ENCODE measurements at regions not wholly inside any gene's neighbourhood (a gene's known extent, or its start where the extent isn't known, plus 50 kb on each side); places are given as distances from the start of the nearest gene placed in this dataset.

DNA sequence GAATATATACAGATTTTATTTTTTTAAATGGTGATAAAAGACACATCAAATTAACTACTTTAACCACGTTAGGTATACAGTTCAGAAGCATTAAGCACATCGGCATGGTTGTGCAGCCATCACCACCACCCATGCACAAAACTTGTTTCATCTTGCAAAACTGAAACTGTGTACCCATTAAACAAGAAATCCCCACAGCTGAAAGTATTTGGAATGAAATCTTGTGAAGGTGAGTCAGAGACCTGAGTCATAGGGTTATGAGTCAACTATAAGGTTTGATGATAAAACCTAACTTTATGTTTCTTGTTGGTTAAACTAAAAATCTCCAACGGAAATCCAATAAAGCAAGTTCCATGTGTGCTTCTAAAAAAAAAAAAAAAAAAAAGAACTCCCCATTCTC lies 561.6 kb upstream of the PSMD7 start:
- CTCF ChIA-PET (ENCODE audit: partially characterized antibody) = no interaction called here
- H4K8ac ChIP-seq (ENCODE audit: extremely low read depth, insufficient read depth, low read length) = no peak overlapping the region
- H3K9me3 ChIP-seq (ENCODE audit: insufficient read depth in 2 of 2, low read depth in 1 of 2, low read length in 1 of 2) = peaks cover 0 to 8% of the 10 kb centered on the region in 2 experiments; a peak in 3 of 4 replicates
- no peak overlapping the region for H3K4me3 ChIP-seq (ENCODE audit: extremely low read depth in 1 of 4, insufficient read depth in 2 of 4, low read depth in 3 of 4, low read length in 4 of 4)
- no peak overlapping the region for H3K9ac ChIP-seq (replicated peaks in 1 of 4; ENCODE audit: extremely low read depth in 1 of 4, low read depth in 3 of 4, low read length in 3 of 4)
- no peak overlapping the region for H3K4me2 ChIP-seq (ENCODE audit: insufficient read depth in 1 of 2, low read depth in 2 of 2, low read length in 2 of 2)
- no peak overlapping the region for H2BK12ac ChIP-seq (ENCODE audit: low read depth, low read length)
- peaks cover 0 to 2% (median 0%) of the 10 kb centered on the region in 4 experiments; a peak in 1 of 8 replicates for H3K36me3 ChIP-seq (ENCODE audit: control insufficient read depth in 2 of 4, insufficient read depth in 4 of 4, low read length in 3 of 4)
- no peak overlapping the region for H2AFZ ChIP-seq (ENCODE audit: low read length)
- H4K20me1 ChIP-seq (replicated peaks in 1 of 2; ENCODE audit: control insufficient read depth in 1 of 2, insufficient read depth in 2 of 2, low read length in 2 of 2) = no peaks in the 10 kb centered on the region
- FAIRE-seq (no peak), DNase-seq (ENCODE audit: low read depth in 1 of 2, low spot score in 2 of 2) (no peak)
- POLR2A ChIA-PET (ENCODE audit: partially characterized antibody) = no interaction called here
- no peak overlapping the region for H2BK120ac ChIP-seq (replicated peaks; ENCODE audit: low read depth, low read length)
- no peak overlapping the region for H2BK5ac ChIP-seq (ENCODE audit: low read depth, low read length)
- no peak overlapping the region for H2BK20ac ChIP-seq (ENCODE audit: low read length)
- H3K18ac ChIP-seq (ENCODE audit: extremely low read depth, low read length) = no peak overlapping the region
- H3K79me1 ChIP-seq (ENCODE audit: low read depth, low read length) = no peaks in the 10 kb centered on the region
- no peaks in the 10 kb centered on the region for H3K79me2 ChIP-seq (ENCODE audit: control insufficient read depth in 1 of 2, insufficient read depth in 2 of 2, low read length in 2 of 2)
- H3K4ac ChIP-seq (replicated peaks; ENCODE audit: insufficient read length, low read depth, low read length) = no peak overlapping the region
- 89% methylated on average over 3 of the region's 3 CpGs; no CpG with 5 or more reads in 1 of the 2 experiments for WGBS, 2 experiments (ENCODE audit: extremely low coverage in 1 of 2, insufficient coverage in 1 of 2, insufficient read length in 1 of 2, insufficient replicate concordance in 2 of 2, low coverage in 1 of 2, low lambda C conversion rate in 2 of 2, missing lambda C conversion rate in 1 of 2)
- no peak overlapping the region for H3K23ac ChIP-seq (ENCODE audit: insufficient read length)
- H3K4me1 ChIP-seq (replicated peaks in 1 of 4; ENCODE audit: control insufficient read depth in 3 of 4, insufficient read depth in 4 of 4, low read length in 3 of 4) = no peaks in the 10 kb centered on the region
- no peaks in the 10 kb centered on the region for H3K23me2 ChIP-seq (ENCODE audit: low read depth, low read length)
- H3K14ac ChIP-seq (ENCODE audit: insufficient read length) = no peak overlapping the region
- H4K91ac ChIP-seq (replicated peaks; ENCODE audit: insufficient read length, low read length) = no peak overlapping the region
- TF ChIP-seq SRF (IDR thresholded peaks at IDR 0.05; ENCODE audit: low read depth, low read length) (no peak), EP300 (IDR thresholded peaks at IDR 0.05; ENCODE audit: borderline replicate concordance in 1 of 2, low read depth in 2 of 2, low read length in 2 of 2) (no peak), BACH1 (IDR thresholded peaks at IDR 0.05; ENCODE audit: low read length) (no peak), SP2 (IDR thresholded peaks at IDR 0.05; ENCODE audit: low read length) (no peak), POLR2A (IDR thresholded peaks at IDR 0.05; ENCODE audit: control extremely low read depth in 1 of 2, low read depth in 2 of 2, low read length in 2 of 2) (no peak), SUZ12 (IDR thresholded peaks at IDR 0.05; ENCODE audit: low read length) (no peak), TCF12 (IDR thresholded peaks at IDR 0.05; ENCODE audit: low read depth, low read length) (no peak), NANOG (IDR thresholded peaks at IDR 0.05; ENCODE audit: insufficient read depth, low read depth, low read length, poor library complexity, severe bottlenecking) (no peak)
- H3K27ac ChIP-seq (ENCODE audit: low read depth, low read length) = no peak overlapping the region
- H2AK5ac ChIP-seq (ENCODE audit: low read depth, low read length) = no peak overlapping the region
- H4K5ac ChIP-seq (ENCODE audit: insufficient read length, low read depth, low read length) = no peak overlapping the region
- H3K56ac ChIP-seq (replicated peaks; ENCODE audit: insufficient read length, low read depth, low read length) = no peak overlapping the region
- H3K27me3 ChIP-seq (replicated peaks in 1 of 4; ENCODE audit: control insufficient read depth in 3 of 4, extremely low read depth in 1 of 4, insufficient read depth in 3 of 4, low read length in 3 of 4) = no peaks in the 10 kb centered on the region
- H2BK15ac ChIP-seq (ENCODE audit: low read length) = no peak overlapping the region

All from H1 (cell line).